ENCODE measurements at regions not wholly inside any gene's neighbourhood (a gene's known extent, or its start where the extent isn't known, plus 50 kb on each side); places are given as distances from the start of the nearest gene placed in this dataset.

DNA sequence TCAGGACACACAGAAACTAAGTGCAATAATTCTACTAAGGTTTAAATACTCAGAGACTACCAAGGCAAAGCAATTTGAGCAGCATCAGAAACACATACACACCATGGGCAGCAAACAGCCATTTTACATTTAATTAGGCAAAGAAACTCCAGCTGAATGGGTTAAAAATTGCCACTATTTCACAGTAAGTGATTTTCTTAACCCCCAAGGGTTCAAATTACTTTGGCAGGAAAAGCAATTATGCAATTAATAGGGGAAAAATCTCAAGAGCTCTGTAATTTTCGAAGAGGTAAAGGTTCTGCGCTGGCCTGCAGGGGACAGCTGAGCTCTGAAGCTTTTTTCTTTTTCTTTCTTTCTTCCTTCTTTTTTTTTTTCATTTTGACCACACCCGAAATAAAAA lies 206.2 kb upstream of the RRP15 start:
- H3K9me3 ChIP-seq (ENCODE audit: insufficient read depth in 2 of 2, low read depth in 1 of 2, low read length in 1 of 2) = no peaks in the 10 kb centered on the region
- H4K8ac ChIP-seq (ENCODE audit: extremely low read depth, insufficient read depth, low read length) = no peak overlapping the region
- H3K36me3 ChIP-seq (ENCODE audit: control insufficient read depth in 2 of 4, insufficient read depth in 4 of 4, low read length in 3 of 4) = no peaks in the 10 kb centered on the region
- no peak overlapping the region for H2BK12ac ChIP-seq (ENCODE audit: low read depth, low read length)
- H3K4me1 ChIP-seq (replicated peaks in 1 of 4; ENCODE audit: control insufficient read depth in 3 of 4, insufficient read depth in 4 of 4, low read length in 3 of 4) = peaks cover 0 to 4% (median 0%) of the 10 kb centered on the region in 4 experiments; a peak in 2 of 7 replicates
- no peak overlapping the region for H3K4me2 ChIP-seq (ENCODE audit: insufficient read depth in 1 of 2, low read depth in 2 of 2, low read length in 2 of 2)
- H3K18ac ChIP-seq (ENCODE audit: extremely low read depth, low read length) = no peak overlapping the region
- H3K27ac ChIP-seq (ENCODE audit: low read depth, low read length) = no peak overlapping the region
- no peak overlapping the region for H4K5ac ChIP-seq (ENCODE audit: insufficient read length, low read depth, low read length)
- no peak overlapping the region for H3K9ac ChIP-seq (replicated peaks in 1 of 4; ENCODE audit: extremely low read depth in 1 of 4, low read depth in 3 of 4, low read length in 3 of 4)
- H3K56ac ChIP-seq (replicated peaks; ENCODE audit: insufficient read length, low read depth, low read length) = no peak overlapping the region
- H4K20me1 ChIP-seq (replicated peaks in 1 of 2; ENCODE audit: control insufficient read depth in 1 of 2, insufficient read depth in 2 of 2, low read length in 2 of 2) = no peaks in the 10 kb centered on the region
- H3K23ac ChIP-seq (ENCODE audit: insufficient read length) = no peak overlapping the region
- H3K79me2 ChIP-seq (ENCODE audit: control insufficient read depth in 1 of 2, insufficient read depth in 2 of 2, low read length in 2 of 2) = no peaks in the 10 kb centered on the region
- H2BK20ac ChIP-seq (ENCODE audit: low read length) = no peak overlapping the region
- H3K23me2 ChIP-seq (ENCODE audit: low read depth, low read length) = no peaks in the 10 kb centered on the region
- ChIA-PET CTCF (ENCODE audit: partially characterized antibody) (interaction anchor here (0.8 to 2.3 kb wide), 4 partner anchors 9 to 78 kb away, joined by 3 to 6 read pairs (median 3); no protein-coding TSS in a partner anchor), POLR2A (ENCODE audit: partially characterized antibody) (no interaction called here)
- no peak overlapping the region for H2AFZ ChIP-seq (ENCODE audit: low read length)
- H3K4me3 ChIP-seq (ENCODE audit: extremely low read depth in 1 of 4, insufficient read depth in 2 of 4, low read depth in 3 of 4, low read length in 4 of 4) = no peak overlapping the region
- DNase-seq (ENCODE audit: low read depth in 1 of 2, low spot score in 2 of 2) = no peak
- no peak overlapping the region for H3K14ac ChIP-seq (ENCODE audit: insufficient read length)
- H2BK5ac ChIP-seq (ENCODE audit: low read depth, low read length) = no peak overlapping the region
- H2BK15ac ChIP-seq (ENCODE audit: low read length) = no peak overlapping the region
- H2BK120ac ChIP-seq (replicated peaks; ENCODE audit: low read depth, low read length) = no peak overlapping the region
- no peaks in the 10 kb centered on the region for H3K79me1 ChIP-seq (ENCODE audit: low read depth, low read length)
- no peak overlapping the region for H4K91ac ChIP-seq (replicated peaks; ENCODE audit: insufficient read length, low read length)
- no peaks in the 10 kb centered on the region for H3K27me3 ChIP-seq (replicated peaks in 1 of 4; ENCODE audit: control insufficient read depth in 3 of 4, extremely low read depth in 1 of 4, insufficient read depth in 3 of 4, low read length in 3 of 4)
- no peak for FAIRE-seq
- no peak overlapping the region for H2AK5ac ChIP-seq (ENCODE audit: low read depth, low read length)
- no peak overlapping the region for H3K4ac ChIP-seq (replicated peaks; ENCODE audit: insufficient read length, low read depth, low read length)
- 77% methylated on average over 3 of the region's 3 CpGs; no CpG with 5 or more reads in 1 of the 2 experiments for WGBS, 2 experiments (ENCODE audit: extremely low coverage in 1 of 2, insufficient coverage in 1 of 2, insufficient read length in 1 of 2, insufficient replicate concordance in 2 of 2, low coverage in 1 of 2, low lambda C conversion rate in 2 of 2, missing lambda C conversion rate in 1 of 2)
- TF ChIP-seq BCL11A (IDR thresholded peaks at IDR 0.05; ENCODE audit: low read depth in 2 of 2, low read length in 2 of 2) = no peak
- no peak for TF ChIP-seq RNF2 (IDR thresholded peaks at IDR 0.05; ENCODE audit: borderline replicate concordance, low read depth, low read length, missing control alignments, poor library complexity, severe bottlenecking)
- no peak for TF ChIP-seq NRF1 (IDR thresholded peaks at IDR 0.05; ENCODE audit: low read depth, low read length)
- no peak for TF ChIP-seq POU5F1 (IDR thresholded peaks at IDR 0.05; ENCODE audit: low read depth, low read length)
- TF ChIP-seq TEAD4 (IDR thresholded peaks at IDR 0.05; ENCODE audit: low read depth, low read length) = no peak
- no peak for TF ChIP-seq SIX5 (IDR thresholded peaks at IDR 0.05; ENCODE audit: low read depth, low read length)
- no peak for TF ChIP-seq CBX5 (IDR thresholded peaks at IDR 0.05; ENCODE audit: low read depth, low read length)
- TF ChIP-seq KDM5A (IDR thresholded peaks at IDR 0.05; ENCODE audit: low read length) = no peak
- no peak for TF ChIP-seq SUZ12 (IDR thresholded peaks at IDR 0.05; ENCODE audit: low read length)
- TF ChIP-seq HDAC2 (IDR thresholded peaks at IDR 0.05; ENCODE audit: borderline replicate concordance in 1 of 2, low read depth in 2 of 2, low read length in 2 of 2) = no peak
- TF ChIP-seq HDAC6 (IDR thresholded peaks at IDR 0.05; ENCODE audit: low read depth, low read length) = no peak
- TF ChIP-seq ZNF274 (IDR thresholded peaks at IDR 0.05; ENCODE audit: borderline replicate concordance, extremely low read depth, low read length) = no peak
- no peak for TF ChIP-seq SIRT6 (IDR thresholded peaks at IDR 0.05; ENCODE audit: low read length)
- TF ChIP-seq SIN3A (conservative IDR thresholded peaks at IDR 0.05 in 1 of 2, IDR thresholded peaks at IDR 0.05 in 1 of 2; ENCODE audit: low read depth in 1 of 2, low read length in 2 of 2) = no peak
- no peak for TF ChIP-seq EGR1 (IDR thresholded peaks at IDR 0.05; ENCODE audit: borderline replicate concordance, low read depth, low read length)
